HEK293 (cell line): ENCODE measurements at regions not wholly inside any gene's neighbourhood (a gene's known extent, or its start where the extent isn't known, plus 50 kb on each side); places are given as distances from the start of the nearest gene placed in this dataset.

Experiments used
- CTCF ChIA-PET: fragments of 350-600 bp; formaldehyde crosslinking; extraction: SDS; loops from one replicate; lab custom pipeline; 2021; ENCODE audit warnings: antibody characterized with exemption; lab: Yijun Ruan, JAX
- POLR2A ChIA-PET: fragments of 300-600 bp; formaldehyde crosslinking; extraction: SDS; loops from one replicate; lab custom pipeline; 2020; ENCODE audit warnings: antibody characterized with exemption, inconsistent platforms; lab: Yijun Ruan, JAX
- H3K27ac ChIP-seq: fragments of 200-500 bp; sonication (Bioruptor generic); 2 replicates; pipeline ENCODE4 v1.5.1; 2014; ENCODE audit warnings: low read depth, low read length, control low read depth, inconsistent platforms; ENCODE audit errors: extremely low read depth
- H3K36me3 ChIP-seq, 2 experiments: fragments of 200-500 bp in 1 of 2; sonication (Bioruptor generic) in 1 of 2; 1 replicate in 1 of 2; 2 replicates in 1 of 2; pipeline ENCODE4 v1.5.1; 2014 to 2017; ENCODE audit warnings: inconsistent platforms in 2 of 2, low read length in 2 of 2; ENCODE audit not compliant: control insufficient read depth in 2 of 2, insufficient read depth in 1 of 2
- H3K4me1 ChIP-seq: fragments of 200-500 bp; sonication (Bioruptor generic); 2 replicates; pipeline ENCODE4 v1.5.1; 2014; ENCODE audit warnings: mild to moderate bottlenecking, low read length, inconsistent platforms; ENCODE audit not compliant: control insufficient read depth, insufficient read depth
- H3K4me3 ChIP-seq: 2 replicates; pipeline ENCODE4 v1.5.1; 2011; ENCODE audit warnings: low read depth, mild to moderate bottlenecking, control low read depth, low read length, moderate library complexity
- H3K9me3 ChIP-seq: fragments of 200-500 bp; sonication (Bioruptor generic); 2 replicates; pipeline ENCODE4 v1.5.1; 2014; ENCODE audit warnings: low read depth, low read length, inconsistent platforms; ENCODE audit not compliant: control insufficient read depth, insufficient read depth
- BCL6B ChIP-seq: fragments of 450-650 bp; formaldehyde crosslinking; IDR thresholded peaks from 2 replicates; pipeline ENCODE4 v1.5.1; 2017; ENCODE audit warnings: missing biosample characterization, missing genetic modification characterization
- FEZF1 ChIP-seq: fragments of 450-650 bp; formaldehyde crosslinking; IDR thresholded peaks from 2 replicates; pipeline ENCODE4 v1.5.1; 2016; ENCODE audit warnings: missing biosample characterization, missing genetic modification characterization
- GLI2 ChIP-seq: fragments of 450-650 bp; formaldehyde crosslinking; IDR thresholded peaks from 2 replicates; pipeline ENCODE4; 2017; ENCODE audit warnings: missing biosample characterization, missing genetic modification characterization, low read depth, borderline replicate concordance
- IKZF3 ChIP-seq: fragments of 450-650 bp; IDR thresholded peaks from 2 replicates; pipeline ENCODE4 v1.5.0; 2018; ENCODE audit warnings: missing biosample characterization, mild to moderate bottlenecking, missing genetic modification characterization, moderate library complexity
- KLF1 ChIP-seq: fragments of 450-650 bp; formaldehyde crosslinking; IDR thresholded peaks from 2 replicates; pipeline ENCODE4 v1.5.1; 2016; ENCODE audit warnings: missing biosample characterization, missing genetic modification characterization
- KLF17 ChIP-seq: fragments of 450-650 bp; formaldehyde crosslinking; IDR thresholded peaks from 2 replicates; pipeline ENCODE4 v1.5.1; 2016; ENCODE audit warnings: missing biosample characterization, missing genetic modification characterization
- MEIS1 ChIP-seq: sonication (generic); formaldehyde crosslinking; IDR thresholded peaks from 2 replicates; pipeline ENCODE4 v1.8.1; 2022; ENCODE audit warnings: missing genetic modification reagents, mild to moderate bottlenecking, borderline replicate concordance
- PRDM6 ChIP-seq: fragments of 450-650 bp; formaldehyde crosslinking; IDR thresholded peaks from 2 replicates; pipeline ENCODE4 v1.5.1; 2017; ENCODE audit warnings: missing biosample characterization, missing genetic modification characterization
- SCRT2 ChIP-seq: fragments of 450-650 bp; formaldehyde crosslinking; IDR thresholded peaks from 2 replicates; pipeline ENCODE4 v1.5.1; 2016; ENCODE audit warnings: missing biosample characterization, missing genetic modification characterization
- TRIM28 ChIP-seq: IDR thresholded peaks from 2 replicates; pipeline ENCODE4 v1.6.1; 2011; ENCODE audit warnings: low read length, control low read depth, borderline replicate concordance
- YY2 ChIP-seq: fragments of 450-650 bp; formaldehyde crosslinking; IDR thresholded peaks from 2 replicates; pipeline ENCODE4 v1.5.1; 2016; ENCODE audit warnings: missing biosample characterization, missing genetic modification characterization
- ZBTB7A ChIP-seq: fragments of 450-650 bp; formaldehyde crosslinking; IDR thresholded peaks from 2 replicates; pipeline ENCODE4 v1.5.1; 2016; ENCODE audit warnings: low read depth, missing biosample characterization, missing genetic modification characterization
- ZBTB8A ChIP-seq: fragments of 450-650 bp; formaldehyde crosslinking; IDR thresholded peaks from 2 replicates; pipeline ENCODE4 v1.5.1; 2016; ENCODE audit warnings: missing biosample characterization, missing genetic modification characterization
- ZNF335 ChIP-seq: fragments of 450-650 bp; formaldehyde crosslinking; conservative IDR thresholded peaks from 2 replicates; pipeline ENCODE4 v1.5.1; 2016; ENCODE audit warnings: missing biosample characterization, missing genetic modification characterization
- ZNF341 ChIP-seq: fragments of 450-650 bp; formaldehyde crosslinking; IDR thresholded peaks from 2 replicates; pipeline ENCODE4; 2016; ENCODE audit warnings: low read depth, missing biosample characterization, missing genetic modification characterization
- ZNF354C ChIP-seq: fragments of 450-650 bp; formaldehyde crosslinking; IDR thresholded peaks from 2 replicates; pipeline ENCODE4 v1.5.1; 2016; ENCODE audit warnings: missing biosample characterization, missing genetic modification characterization, low read depth, borderline replicate concordance
- ZNF391 ChIP-seq: fragments of 450-650 bp; formaldehyde crosslinking; IDR thresholded peaks from 2 replicates; pipeline ENCODE4 v1.5.1; 2016; ENCODE audit warnings: low read depth, missing biosample characterization, missing genetic modification characterization, borderline replicate concordance
- ZNF433 ChIP-seq: fragments of 450-650 bp; formaldehyde crosslinking; IDR thresholded peaks from 2 replicates; pipeline ENCODE4 v1.5.1; 2016; ENCODE audit warnings: missing biosample characterization, missing genetic modification characterization, low read depth
- ZNF473 ChIP-seq: fragments of 450-650 bp; formaldehyde crosslinking; IDR thresholded peaks from 2 replicates; pipeline ENCODE4 v1.5.1; 2017; ENCODE audit warnings: missing biosample characterization, missing genetic modification characterization
- ZNF558 ChIP-seq: fragments of 450-650 bp; formaldehyde crosslinking; IDR thresholded peaks from 2 replicates; pipeline ENCODE4 v1.5.1; 2016; ENCODE audit warnings: missing biosample characterization, missing genetic modification characterization
- ZNF624 ChIP-seq: fragments of 450-650 bp; formaldehyde crosslinking; IDR thresholded peaks from 2 replicates; pipeline ENCODE4 v1.5.1; 2017; ENCODE audit warnings: missing biosample characterization, missing genetic modification characterization
- ZNF645 ChIP-seq: fragments of 450-650 bp; formaldehyde crosslinking; IDR thresholded peaks from 2 replicates; pipeline ENCODE4; 2016; ENCODE audit warnings: missing biosample characterization, missing genetic modification characterization
- ZNF785 ChIP-seq: fragments of 450-650 bp; formaldehyde crosslinking; IDR thresholded peaks from 2 replicates; pipeline ENCODE4 v1.5.1; 2016; ENCODE audit warnings: missing biosample characterization, missing genetic modification characterization
- ZSCAN23 ChIP-seq: fragments of 450-650 bp; formaldehyde crosslinking; IDR thresholded peaks from 2 replicates; pipeline ENCODE4 v1.5.1; 2016; ENCODE audit warnings: missing biosample characterization, missing genetic modification characterization
- TF ChIP-seq, protein P1 (sequence below): fragments of 450-650 bp; formaldehyde crosslinking; IDR thresholded peaks from 2 replicates; pipeline ENCODE4 v1.5.1; 2016; ENCODE audit warnings: missing biosample characterization, missing genetic modification characterization

- TF ChIP-seq KLF17 (tag by site-specific recombination) (no peak), BCL6B (tag by site-specific recombination) (no peak), SCRT2 (tag by site-specific recombination) (no peak), FEZF1 (tag by site-specific recombination) (no peak), ZNF335 (no peak), YY2 (tag by site-specific recombination) (no peak)
Observed at GRCh38 chr13:108425056-108425455, 155.5 kb downstream of the TNFSF13B start (continued).

GRCh38 chr13:108426893-108427292 lies 157.4 kb downstream of the TNFSF13B start:
- Histone ChIP-seq H3K9me3 (no peaks in the 10 kb centered on the region), H3K4me1 (no peaks in the 10 kb centered on the region)
- CTCF ChIA-PET, result no interaction called here
- POLR2A ChIA-PET, result no interaction called here
- no peak for TF ChIP-seq GLI2 (tag by site-specific recombination)
- TF ChIP-seq ZNF473 (tag by site-specific recombination), result no peak
- no peak for TF ChIP-seq ZNF433
- TF ChIP-seq ZNF624 (tag by site-specific recombination), result no peak
- TF ChIP-seq ZBTB7A (tag by site-specific recombination), result no peak
- TF ChIP-seq PRDM6 (tag by site-specific recombination), result no peak
- no peak for TF ChIP-seq MEIS1 (CRISPR knock-in tag)
- TF ChIP-seq, all 188 proteins: peak for 0
- Histone ChIP-seq H3K4me3 (no peak overlapping the region), H3K27ac (no peak overlapping the region), H3K36me3 (no peaks in the 10 kb centered on the region)

DNA sequence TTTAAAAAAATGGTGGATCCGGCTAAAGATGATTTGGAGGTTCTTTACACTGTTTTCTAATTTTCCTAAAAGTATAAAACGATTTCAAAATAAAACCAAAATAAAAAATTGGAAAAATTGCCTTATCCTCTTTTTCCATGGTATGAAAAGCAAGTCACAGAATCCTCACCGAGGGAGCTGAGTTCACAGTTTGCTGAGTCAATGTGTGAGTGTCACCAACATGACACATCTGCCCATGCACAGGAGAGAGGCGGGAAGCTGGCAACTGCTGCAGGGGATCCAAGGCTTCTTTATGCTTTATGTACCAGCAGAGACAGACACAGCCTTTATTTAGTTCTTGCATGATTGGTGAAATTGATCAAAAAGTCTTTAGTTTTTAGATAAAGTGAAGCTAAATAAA lies 157.8 kb downstream of the TNFSF13B start:
- H3K4me1 ChIP-seq, result no peaks in the 10 kb centered on the region
- ChIA-PET CTCF (no interaction called here), POLR2A (no interaction called here)
- H3K9me3 ChIP-seq, result no peaks in the 10 kb centered on the region
- no peak for TF ChIP-seq ZSCAN23 (tag by site-specific recombination)
- TF ChIP-seq ZNF645 (tag by site-specific recombination), result no peak
- TF ChIP-seq ZNF341, result no peak
- no peak for TF ChIP-seq MEIS1 (CRISPR knock-in tag)
- TF ChIP-seq ZBTB8A (tag by site-specific recombination), result no peak
- no peak for TF ChIP-seq ZNF785 (tag by site-specific recombination)
- TF ChIP-seq, protein P1, sequence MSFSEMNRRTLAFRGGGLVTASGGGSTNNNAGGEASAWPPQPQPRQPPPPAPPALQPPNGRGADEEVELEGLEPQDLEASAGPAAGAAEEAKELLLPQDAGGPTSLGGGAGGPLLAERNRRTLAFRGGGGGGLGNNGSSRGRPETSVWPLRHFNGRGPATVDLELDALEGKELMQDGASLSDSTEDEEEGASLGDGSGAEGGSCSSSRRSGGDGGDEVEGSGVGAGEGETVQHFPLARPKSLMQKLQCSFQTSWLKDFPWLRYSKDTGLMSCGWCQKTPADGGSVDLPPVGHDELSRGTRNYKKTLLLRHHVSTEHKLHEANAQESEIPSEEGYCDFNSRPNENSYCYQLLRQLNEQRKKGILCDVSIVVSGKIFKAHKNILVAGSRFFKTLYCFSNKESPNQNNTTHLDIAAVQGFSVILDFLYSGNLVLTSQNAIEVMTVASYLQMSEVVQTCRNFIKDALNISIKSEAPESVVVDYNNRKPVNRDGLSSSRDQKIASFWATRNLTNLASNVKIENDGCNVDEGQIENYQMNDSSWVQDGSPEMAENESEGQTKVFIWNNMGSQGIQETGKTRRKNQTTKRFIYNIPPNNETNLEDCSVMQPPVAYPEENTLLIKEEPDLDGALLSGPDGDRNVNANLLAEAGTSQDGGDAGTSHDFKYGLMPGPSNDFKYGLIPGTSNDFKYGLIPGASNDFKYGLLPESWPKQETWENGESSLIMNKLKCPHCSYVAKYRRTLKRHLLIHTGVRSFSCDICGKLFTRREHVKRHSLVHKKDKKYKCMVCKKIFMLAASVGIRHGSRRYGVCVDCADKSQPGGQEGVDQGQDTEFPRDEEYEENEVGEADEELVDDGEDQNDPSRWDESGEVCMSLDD (tag by site-specific recombination), result no peak
- TF ChIP-seq ZNF391, result no peak
- no peak for TF ChIP-seq TRIM28
- no peak for TF ChIP-seq ZNF354C
- no peak for TF ChIP-seq KLF1
- TF ChIP-seq IKZF3 (tag by site-specific recombination), result no peak
- no peak for TF ChIP-seq ZNF558 (tag by site-specific recombination)
- no peak overlapping the region for H3K4me3 ChIP-seq
- H3K27ac ChIP-seq, result no peak overlapping the region
- no peaks in the 10 kb centered on the region for H3K36me3 ChIP-seq
